NCI-H128 (cell line): ENCODE measurements at regions not wholly inside any gene's neighbourhood (a gene's known extent, or its start where the extent isn't known, plus 50 kb on each side); places are given as distances from the start of the nearest gene placed in this dataset.

Experiments
- DNase-seq: peaks from one replicate; lab custom pipeline; 2025; ENCODE audit not compliant: unreplicated experiment; lab: John Stamatoyannopoulos, UW

DNA sequence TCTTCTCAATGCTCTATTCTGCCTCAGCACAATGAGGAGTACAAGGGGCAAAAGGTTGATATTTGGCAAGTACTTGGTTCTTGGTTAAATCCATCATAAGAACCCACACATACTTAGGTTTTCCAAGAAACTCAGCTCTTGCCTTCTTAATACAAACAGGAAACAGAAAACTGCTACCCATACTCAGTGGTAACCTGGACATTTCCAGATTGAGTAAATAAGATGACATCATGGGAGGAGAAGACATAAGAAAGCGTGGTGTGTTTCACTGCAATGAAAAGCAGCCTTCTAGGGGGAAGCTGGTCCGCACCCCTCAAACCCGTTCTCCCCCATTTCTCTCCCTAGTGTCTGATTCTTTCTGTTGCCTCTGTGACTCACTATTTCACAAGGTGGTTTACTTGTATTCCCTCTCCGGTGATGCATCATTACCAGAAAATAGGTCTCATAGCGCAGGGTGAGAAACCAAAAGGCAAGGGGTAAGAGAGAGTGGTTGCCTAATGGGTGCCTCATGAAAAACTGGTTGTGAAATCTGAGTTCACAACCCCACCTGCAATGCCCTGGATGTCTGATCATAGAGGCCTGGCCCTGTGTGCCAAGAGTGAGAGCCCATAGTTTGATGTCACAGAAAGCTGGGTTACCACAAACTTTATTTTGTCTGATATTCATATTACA is 326.5 kb upstream of the TBX3 start:
- DNase-seq: no peak

DNA sequence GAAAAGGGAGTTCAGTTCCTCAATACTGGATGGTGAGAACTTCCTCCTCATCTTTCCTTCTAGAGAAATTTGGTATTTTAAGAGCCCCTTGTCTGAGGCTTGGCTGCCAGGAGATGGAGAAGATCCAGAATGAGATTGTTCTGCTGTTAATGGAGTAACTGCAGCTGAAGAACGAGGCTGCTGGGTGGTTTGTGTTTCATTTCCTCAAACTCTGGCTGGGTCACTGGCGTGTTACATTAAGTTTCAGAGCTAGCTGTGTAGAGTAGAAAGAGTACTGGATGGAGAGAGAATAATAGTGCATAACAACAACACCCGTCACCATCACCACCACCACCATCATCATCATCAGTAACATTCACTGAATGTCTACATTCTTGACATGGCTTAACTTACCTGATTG is 325.0 kb upstream of the TBX3 start:
- no peak for DNase-seq

- DNase-seq: no peak
Measured at GRCh38 chr12:115004470-115005146, 320.6 kb upstream of the TBX3 start.

- DNase-seq: no peak
Measured at GRCh38 chr12:115002434-115002833, 318.5 kb upstream of the TBX3 start.

DNA sequence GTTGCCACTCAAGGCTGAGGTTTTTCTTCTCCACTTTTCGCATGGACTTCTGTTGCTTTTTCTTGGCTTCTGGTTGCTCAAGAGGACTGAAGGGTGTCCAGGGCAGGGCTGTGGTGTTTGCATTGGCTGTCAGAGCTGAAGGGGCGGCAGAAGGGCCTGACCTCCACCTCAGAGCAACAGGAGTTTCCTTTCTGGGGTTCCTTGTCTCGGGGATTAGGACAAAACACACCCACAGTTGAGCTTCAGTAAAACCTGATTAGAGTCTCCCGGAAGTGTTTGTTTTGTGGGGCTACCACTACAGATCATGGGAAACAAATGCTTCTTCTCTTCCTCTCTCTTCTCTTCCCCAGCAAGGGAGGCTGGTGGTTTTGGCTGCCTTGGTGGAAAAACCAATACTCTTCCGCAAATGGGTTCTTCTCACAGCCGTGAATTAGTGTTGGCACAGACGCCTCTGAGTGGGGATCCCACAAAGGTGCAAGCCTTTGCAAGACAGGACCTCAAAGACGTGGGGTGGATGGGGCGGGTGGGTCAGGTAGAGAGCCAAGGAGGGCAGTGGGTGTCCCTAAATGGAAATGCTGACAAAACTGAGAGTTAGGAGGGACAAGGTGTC is 317.7 kb upstream of the TBX3 start:
- DNase-seq: no peak

GRCh38 chr12:115000038-115000437 is 316.1 kb upstream of the TBX3 start:
- no peak for DNase-seq

GRCh38 chr12:114998750-114999128 is 314.8 kb upstream of the TBX3 start:
- no peak for DNase-seq

GRCh38 chr12:114998118-114998749 is 314.3 kb upstream of the TBX3 start:
- DNase-seq: no peak

DNA sequence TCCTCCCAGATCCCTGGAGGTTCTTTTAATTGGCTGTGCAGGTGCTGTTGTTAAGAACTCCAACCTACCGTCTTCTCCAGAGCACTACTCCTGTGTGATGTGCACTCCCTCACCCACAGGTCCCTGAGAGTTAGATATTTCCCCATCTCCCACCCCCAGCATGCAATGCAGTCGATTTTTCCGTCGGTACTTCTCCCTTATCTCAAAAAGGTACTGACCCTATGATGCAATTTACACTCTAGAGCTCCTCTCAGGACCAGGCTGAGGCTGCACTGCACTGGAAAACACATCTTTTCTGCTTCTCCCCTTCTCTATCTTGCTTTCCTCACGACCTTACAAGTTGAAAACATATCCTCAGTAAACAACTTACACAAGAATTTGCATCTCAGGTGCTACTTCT is 312.4 kb upstream of the TBX3 start:
- no peak for DNase-seq

DNA sequence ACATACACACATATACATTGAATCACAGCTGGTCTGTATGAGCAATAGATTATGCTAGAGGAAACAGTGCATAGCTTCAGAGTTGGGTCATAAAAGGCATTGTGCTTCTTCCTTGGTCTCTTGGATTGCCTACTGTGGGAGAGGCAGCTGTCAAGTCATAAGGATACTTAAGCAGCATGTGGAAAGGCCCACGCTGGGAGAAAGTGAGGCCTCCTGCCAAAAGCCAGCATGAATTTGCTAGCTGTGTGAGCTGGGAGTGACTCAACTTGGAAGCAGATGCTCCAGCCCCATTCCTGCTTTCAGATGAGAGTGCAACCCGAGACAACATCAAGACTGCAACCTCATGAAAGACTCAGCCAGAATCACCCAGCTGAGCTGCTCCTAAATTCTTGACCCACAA is 311.9 kb upstream of the TBX3 start:
- DNase-seq: no peak

DNA sequence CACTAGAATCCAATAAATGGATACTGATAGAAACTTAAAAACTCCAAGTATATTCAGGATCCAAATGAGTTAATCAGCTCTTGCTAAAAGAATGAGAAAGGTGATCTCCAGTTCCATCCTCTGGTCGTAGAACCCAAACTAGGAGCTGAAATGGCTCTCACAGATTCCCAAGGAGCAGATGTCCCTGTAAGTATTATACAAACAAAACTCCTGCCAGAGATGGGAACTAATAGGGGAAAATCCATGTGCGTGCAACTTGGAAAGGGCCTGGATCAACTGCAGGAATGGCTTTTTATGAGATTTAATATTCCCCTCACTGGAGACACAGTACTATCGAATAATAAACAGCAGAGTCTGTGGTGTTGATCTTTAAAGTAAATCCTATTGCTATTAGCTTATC is 309.2 kb upstream of the TBX3 start:
- no peak for DNase-seq

GRCh38 chr12:114992443-114992842 is 308.5 kb upstream of the TBX3 start:
- no peak for DNase-seq

GRCh38 chr12:114990381-114990780 is 306.4 kb upstream of the TBX3 start:
- no peak for DNase-seq

DNA sequence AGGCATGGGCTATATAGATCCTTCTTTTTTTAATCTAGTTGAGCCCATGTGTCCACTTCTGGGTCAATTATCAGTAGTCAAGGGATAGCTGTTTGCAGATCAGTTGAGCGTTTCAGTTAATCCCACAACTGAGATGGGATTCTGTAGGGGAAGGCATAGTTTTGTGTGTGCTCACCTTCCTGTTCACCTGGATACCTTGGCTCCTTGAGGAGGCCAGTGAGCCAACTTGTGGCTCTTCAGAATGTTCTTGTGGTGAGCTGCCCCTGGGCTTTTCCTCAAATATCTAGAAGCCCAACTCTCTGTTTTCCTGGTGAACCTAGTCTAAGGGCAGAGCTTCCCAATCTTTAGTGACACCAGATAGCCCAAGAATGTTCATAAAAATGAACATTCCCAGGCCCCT is 302.9 kb upstream of the TBX3 start:
- DNase-seq: no peak

DNA sequence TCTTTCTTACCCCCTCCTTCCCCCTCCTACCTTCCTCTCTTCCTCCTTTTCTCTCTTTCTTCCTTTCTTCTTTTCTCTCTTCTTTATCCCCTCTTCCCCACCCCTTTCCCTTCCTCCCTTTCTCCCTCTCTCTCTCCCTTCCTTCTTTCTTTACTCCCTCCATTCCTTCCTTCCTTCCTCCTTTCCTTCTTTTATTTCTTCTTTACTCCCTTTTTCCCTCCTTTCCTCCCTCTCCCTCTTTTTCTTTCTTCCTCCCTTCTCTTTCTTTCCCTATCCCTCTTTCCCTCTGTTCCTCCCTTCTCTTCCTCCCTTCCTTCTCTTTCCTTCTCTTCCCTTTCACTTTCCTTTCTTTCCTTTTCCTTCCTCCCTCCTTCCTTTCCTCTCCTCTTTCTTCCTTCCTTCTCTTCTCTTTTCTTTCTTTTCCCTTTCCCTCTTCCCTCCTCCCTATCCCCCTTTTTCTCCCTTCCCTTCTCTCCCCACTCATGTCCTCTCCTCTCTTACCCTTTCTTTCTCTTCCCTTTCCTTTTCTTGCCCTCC is 302.3 kb upstream of the TBX3 start:
- no peak for DNase-seq

DNA sequence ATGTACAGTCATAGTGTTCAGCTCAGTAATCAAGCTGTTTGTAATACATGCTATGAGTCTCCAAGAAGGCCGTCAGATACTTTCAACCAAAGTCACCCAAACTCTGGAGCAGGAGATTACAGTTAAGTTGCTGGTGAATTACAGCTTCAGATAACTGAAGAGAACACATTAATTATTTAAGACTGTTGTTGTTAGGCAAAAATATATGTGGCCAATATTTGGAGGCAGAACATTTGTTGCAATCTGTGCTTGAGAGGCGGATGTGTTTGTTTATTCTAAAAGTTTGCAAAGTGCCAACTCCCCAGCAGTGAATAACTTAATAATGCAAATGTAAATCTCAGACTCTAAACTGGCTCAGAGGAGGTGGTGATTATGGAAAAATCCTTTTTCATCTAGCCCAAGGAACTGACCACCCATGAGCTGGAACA is 300.7 kb upstream of the TBX3 start:
- DNase-seq: no peak

DNA sequence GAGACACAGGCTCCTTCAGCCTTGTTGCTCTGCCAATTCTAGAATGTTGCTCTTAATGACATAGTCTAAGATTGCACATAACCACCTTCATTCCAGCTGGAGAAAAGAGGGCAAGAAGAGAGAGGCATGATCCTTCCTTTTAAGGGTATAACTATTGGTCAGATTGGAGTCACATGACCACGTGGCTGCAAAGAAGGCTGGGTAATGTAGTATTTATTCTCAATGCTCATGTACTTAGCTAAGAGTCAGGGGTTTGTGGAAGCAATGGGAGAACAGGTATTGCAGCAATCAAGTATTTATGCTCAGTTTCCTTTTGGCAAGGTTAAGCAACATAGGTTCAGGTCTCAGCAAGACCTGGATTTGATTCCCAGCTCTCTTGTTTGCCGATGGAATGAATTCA is 298.8 kb upstream of the TBX3 start:
- DNase-seq: no peak

DNA sequence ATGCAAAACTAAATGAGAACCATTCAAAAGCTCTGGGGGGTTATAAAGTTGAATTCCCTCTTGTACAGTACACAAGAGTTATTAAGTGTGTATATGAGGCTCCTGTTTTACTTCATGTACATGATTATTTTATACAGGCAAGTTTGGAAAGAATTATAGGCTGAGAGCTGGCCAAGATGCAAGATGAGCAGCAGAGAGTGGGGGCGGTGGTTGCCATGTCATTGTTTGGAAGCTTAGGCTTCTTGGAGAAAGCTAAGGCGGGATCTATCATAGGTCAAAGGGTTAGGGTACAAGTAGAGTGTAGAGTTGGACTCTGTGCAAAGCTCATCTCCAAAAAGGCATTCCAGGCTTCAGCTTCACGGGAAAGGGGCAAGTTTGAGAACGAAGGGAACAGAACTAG is 297.1 kb upstream of the TBX3 start:
- DNase-seq: no peak

DNA sequence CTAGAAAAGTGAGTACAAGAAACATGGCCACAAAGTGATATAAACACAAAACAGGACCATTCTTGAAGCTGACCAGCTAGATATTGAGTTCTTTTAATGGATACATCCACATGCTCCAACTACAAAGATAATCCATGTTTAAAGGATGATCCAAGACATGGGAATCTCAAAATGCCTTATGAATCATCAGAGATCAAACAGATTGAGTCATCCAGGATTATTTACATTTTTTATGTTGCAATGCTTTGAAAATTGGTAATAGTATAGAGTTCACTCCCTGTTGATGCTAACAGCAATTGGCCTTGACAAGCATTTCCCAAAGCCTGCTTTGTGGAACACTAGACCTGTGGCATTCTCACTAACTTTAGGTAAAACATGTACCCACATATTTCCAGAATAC is 293.0 kb upstream of the TBX3 start:
- no peak for DNase-seq

GRCh38 chr12:114976372-114976771 is 292.4 kb upstream of the TBX3 start:
- DNase-seq: no peak

DNA sequence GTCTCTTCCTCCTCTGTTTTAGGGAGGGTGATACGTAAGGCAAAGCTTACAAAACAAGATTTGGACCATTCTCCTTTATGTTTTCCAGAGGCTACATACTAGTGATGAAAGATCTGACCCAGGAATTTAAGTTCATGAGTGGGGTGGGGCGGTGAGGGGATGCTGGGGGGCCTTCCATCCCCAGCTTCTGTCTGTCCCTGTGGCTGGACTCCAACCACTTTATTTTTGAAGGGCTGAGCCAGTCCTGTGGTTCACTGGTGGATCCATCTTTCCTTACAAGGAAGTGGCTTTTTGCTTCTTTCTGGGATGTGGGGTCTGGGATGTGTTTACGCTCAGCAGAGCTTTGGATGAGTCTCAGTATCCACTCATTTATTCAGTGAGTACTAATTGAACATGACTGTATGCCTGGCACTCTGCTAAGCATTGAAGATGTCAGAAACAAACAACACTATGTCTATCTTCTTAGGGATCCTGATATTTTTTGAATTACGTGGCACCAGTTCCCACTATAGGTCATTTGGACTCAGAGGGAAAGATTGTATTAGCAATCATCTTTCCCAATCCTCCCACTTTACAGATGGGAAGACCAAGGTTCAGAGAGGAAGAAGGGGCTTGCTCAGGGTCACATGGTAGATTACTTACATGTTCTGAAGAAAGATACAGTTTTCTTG is 291.8 kb upstream of the TBX3 start:
- no peak for DNase-seq
